HCT116 (cell line): ENCODE measurements at regions not wholly inside any gene's neighbourhood (a gene's known extent, or its start where the extent isn't known, plus 50 kb on each side); places are given as distances from the start of the nearest gene placed in this dataset.

Experiments
- ATAC-seq: fragments of 200-7000 bp; cut with Tn5 transposase; 2 replicates; pipeline ENCODE4 v1.9.1; 2020; ENCODE audit warnings: mild to moderate bottlenecking, moderate library complexity
- BruUV-seq: library from RNA; stranded (reverse); fragments of 400-500 nt; replicated peaks from 2 replicates; lab custom pipeline; 2021; lab: Mats Ljungman, UMichigan
- CTCF ChIA-PET: fragments of 300-600 bp; sonication (Branson Sonifier 250); formaldehyde crosslinking; loops from one replicate; lab custom pipeline; 2021; ENCODE audit warnings: antibody characterized with exemption; lab: Charles Lee
- POLR2A ChIA-PET: fragments of 300-600, 350-600 bp; sonication (Branson Sonifier 250); formaldehyde crosslinking; loops from one replicate; lab custom pipeline; 2021; ENCODE audit warnings: antibody characterized with exemption; lab: Charles Lee
- RAD21 ChIA-PET, 2 experiments: fragments of 300-600 bp; sonication (Branson Sonifier 250); formaldehyde crosslinking; loops; one replicate each; lab custom pipeline; 2023; ENCODE audit warnings: low total read pairs in 2 of 2; ENCODE audit not compliant: uncharacterized antibody in 2 of 2, unreplicated experiment in 2 of 2, low non-redundant PET in 1 of 2; lab: Charles Lee
- DNase-seq: peaks from one replicate; pipeline ENCODE4 v3.0.0-alpha.2; 2010; ENCODE audit warnings: low read depth, low spot score
- H2AFZ ChIP-seq: fragments of 200-600 bp; shearing (Covaris generic), sonication (generic); 2 replicates; pipeline ENCODE4 v1.6.1; 2017; ENCODE audit warnings: low read depth, mixed run types, mixed read lengths, antibody characterized with exemption, low read length; ENCODE audit not compliant: poor library complexity, severe bottlenecking
- H3K27ac ChIP-seq: 2 replicates; pipeline ENCODE4 v1.5.1; 2012; ENCODE audit warnings: low read depth, low read length
- H3K27me3 ChIP-seq: fragments of 200-600 bp; sonication (generic); 2 replicates; pipeline ENCODE4 v1.6.1; 2016; ENCODE audit warnings: mixed run types, low read length, mixed read lengths; ENCODE audit not compliant: insufficient read depth
- H3K36me3 ChIP-seq, 2 experiments: fragments of 200-500 bp in 1 of 2; fragments of 200-600 bp in 1 of 2; sonication (Bioruptor generic) in 1 of 2; sonication (generic) in 1 of 2; 2 replicates each; pipeline versions ENCODE4 v1.5.1 to v1.6.1; 2014 to 2016; ENCODE audit warnings: low read length in 2 of 2, inconsistent platforms in 1 of 2, mixed read lengths in 1 of 2, mixed run types in 1 of 2; ENCODE audit not compliant: insufficient read depth in 2 of 2, control insufficient read depth in 1 of 2
- H3K4me1 ChIP-seq, 2 experiments: fragments of 200-600 bp in 1 of 2; sonication (generic) in 1 of 2; 2 replicates each; pipeline versions ENCODE4 v1.5.1 to v1.6.1; 2012 to 2017; ENCODE audit warnings: low read length in 2 of 2, inconsistent platforms in 1 of 2, mild to moderate bottlenecking in 1 of 2, mixed read lengths in 1 of 2, mixed run types in 1 of 2, moderate library complexity in 1 of 2; ENCODE audit not compliant: insufficient read depth in 2 of 2, control insufficient read depth in 1 of 2
- H3K4me2 ChIP-seq: fragments of 200-600 bp; sonication (generic); 2 replicates; pipeline ENCODE4 v1.6.1; 2017; ENCODE audit warnings: mixed run types, low read length, mixed read lengths
- H3K4me3 ChIP-seq, 2 experiments: fragments of 200-600 bp in 1 of 2; sonication (generic) in 1 of 2; replicated peaks in 1 of 2; 2 replicates each; pipeline ENCODE4 v1.5.1; 2011 to 2016; ENCODE audit warnings: low read length in 2 of 2, control low read depth in 1 of 2, low read depth in 1 of 2, mild to moderate bottlenecking in 1 of 2, mixed read lengths in 1 of 2, mixed run types in 1 of 2
- H3K79me2 ChIP-seq: fragments of 200-600 bp; sonication (generic); 2 replicates; pipeline ENCODE4 v1.6.1; 2017; ENCODE audit warnings: mild to moderate bottlenecking, mixed run types, low read length, moderate library complexity, mixed read lengths; ENCODE audit not compliant: insufficient read depth
- H3K9ac ChIP-seq: fragments of 200-600 bp; sonication (generic); 2 replicates; pipeline ENCODE4 v1.6.1; 2016; ENCODE audit warnings: low read length, mixed read lengths
- H3K9me2 ChIP-seq: fragments of 200-600 bp; sonication (generic), shearing (Covaris generic); 2 replicates; pipeline ENCODE4 v1.6.1; 2017; ENCODE audit warnings: mixed run types, mild to moderate bottlenecking, moderate library complexity; ENCODE audit not compliant: insufficient read depth
- H3K9me3 ChIP-seq, 2 experiments: fragments of 200-500 bp in 1 of 2; fragments of 200-600 bp in 1 of 2; sonication (Bioruptor generic) in 1 of 2; sonication (generic) in 1 of 2; 2 replicates each; pipeline ENCODE4 v1.6.1; 2014 to 2017; ENCODE audit warnings: low read length in 2 of 2, mixed read lengths in 2 of 2, inconsistent platforms in 1 of 2, low read depth in 1 of 2, mild to moderate bottlenecking in 1 of 2, mixed run types in 1 of 2, moderate library complexity in 1 of 2; ENCODE audit not compliant: control insufficient read depth in 1 of 2, insufficient read depth in 1 of 2
- H4K20me1 ChIP-seq: fragments of 200-600 bp; sonication (generic), shearing (Covaris generic); 2 replicates; pipeline ENCODE4 v1.6.1; 2017; ENCODE audit warnings: mixed run types, mild to moderate bottlenecking, moderate library complexity; ENCODE audit not compliant: insufficient read depth
- ATF3 ChIP-seq: IDR thresholded peaks from 2 replicates; pipeline ENCODE4 v1.6.1; 2012
- CBX3 ChIP-seq: IDR thresholded peaks from 2 replicates; pipeline ENCODE4 v1.6.1; 2012; ENCODE audit warnings: low read depth
- CEBPB ChIP-seq: IDR thresholded peaks from 2 replicates; pipeline ENCODE4 v1.6.1; 2012; ENCODE audit warnings: low read depth
- CTCF ChIP-seq, 3 experiments: fragments of 200-600 bp in 1 of 3; sonication (generic) in 1 of 3; IDR thresholded peaks in 2 of 3; conservative IDR thresholded peaks in 1 of 3; 2 replicates each; pipeline ENCODE4 v1.5.1; 2012 to 2017; ENCODE audit warnings: low read depth in 2 of 3, low read length in 2 of 3, antibody characterized with exemption in 1 of 3, borderline replicate concordance in 1 of 3, control low read depth in 1 of 3, mild to moderate bottlenecking in 1 of 3, mixed read lengths in 1 of 3, mixed run types in 1 of 3, moderate library complexity in 1 of 3; ENCODE audit not compliant: insufficient read depth in 1 of 3
- EGR1 ChIP-seq: IDR thresholded peaks from 2 replicates; pipeline ENCODE4 v1.6.1; 2012; ENCODE audit warnings: low read depth
- ELF1 ChIP-seq: IDR thresholded peaks from 2 replicates; pipeline ENCODE4 v1.6.1; 2012; ENCODE audit warnings: low read depth, borderline replicate concordance
- FOSL1 ChIP-seq: IDR thresholded peaks from 2 replicates; pipeline ENCODE4 v1.6.1; 2012; ENCODE audit warnings: low read depth
- JUND ChIP-seq: IDR thresholded peaks from 2 replicates; pipeline ENCODE4 v1.6.1; 2012
- MAX ChIP-seq: IDR thresholded peaks from 2 replicates; pipeline ENCODE4 v1.6.1; 2012
- POLR2AphosphoS5 ChIP-seq: IDR thresholded peaks from 2 replicates; pipeline ENCODE4 v1.6.1; 2011; ENCODE audit warnings: mild to moderate bottlenecking, low read depth, low read length, moderate library complexity
- RAD21 ChIP-seq: IDR thresholded peaks from 2 replicates; pipeline ENCODE4 v1.6.1; 2012; ENCODE audit warnings: low read depth, mild to moderate bottlenecking
- SIN3A ChIP-seq: IDR thresholded peaks from 2 replicates; pipeline ENCODE4 v1.6.1; 2012; ENCODE audit warnings: low read depth
- SP1 ChIP-seq: IDR thresholded peaks from 2 replicates; pipeline ENCODE4 v1.6.1; 2012; ENCODE audit warnings: low read depth
- SRF ChIP-seq: IDR thresholded peaks from 2 replicates; pipeline ENCODE4 v1.6.1; 2012; ENCODE audit warnings: low read depth
- YY1 ChIP-seq: IDR thresholded peaks from 2 replicates; pipeline ENCODE4 v1.6.1; 2011; ENCODE audit warnings: low read length, low read depth, moderate library complexity, mild to moderate bottlenecking; ENCODE audit not compliant: insufficient replicate concordance; ENCODE audit errors: extremely low read depth
- ZBTB33 ChIP-seq: IDR thresholded peaks from 2 replicates; pipeline ENCODE4 v1.6.1; 2011; ENCODE audit warnings: mild to moderate bottlenecking, low read length, moderate library complexity; ENCODE audit not compliant: insufficient replicate concordance; ENCODE audit errors: extremely low read depth
- intact Hi-C: fragments of 100-400 bp; cut with micrococcal nuclease; formaldehyde crosslinking; loops from 2 replicates; pipeline ENCODE4 v1.10.0; 2022

GRCh38 chr5:175378444-175379028 lies 65.4 kb downstream of the DRD1 start:
- Histone ChIP-seq H3K4me3 (peak overlapping the region in 1 of 2 experiments; percentile 29; a peak in 2 of 4 replicates), H3K79me2 (no peaks in the 10 kb centered on the region), H3K27ac (peak overlapping the region; percentile 83), H3K4me1 (peaks cover 32 to 57% of the 10 kb centered on the region in 2 experiments), H4K20me1 (no peaks in the 10 kb centered on the region), H3K9me3 (no peaks in the 10 kb centered on the region), H3K36me3 (no peaks in the 10 kb centered on the region), H3K9me2 (no peaks in the 10 kb centered on the region), H3K4me2 (peak overlapping the region; percentile 67), H2AFZ (peak overlapping the region; percentile 82), H3K9ac (peak overlapping the region; percentile 41), H3K27me3 (no peaks in the 10 kb centered on the region)
- CTCF ChIA-PET, result interaction anchor here (1.3 kb wide), 1 partner anchor 11 kb away, joined by 3 read pairs; no protein-coding TSS in a partner anchor
- DNase-seq (peak; percentile 98), ATAC-seq (peak; percentile 91)
- POLR2A ChIA-PET, result no interaction called here
- BruUV-seq, result no TSS peak
- TF ChIP-seq MAX (peak; percentile 96), ATF3 (no peak; the same call in 1 of the 2 replicates), POLR2AphosphoS5 (peak; percentile 39; the same call in 1 of the 2 replicates), SIN3A (peak; percentile 90), YY1 (no peak), RAD21 (peak; percentile 51; the same call in 1 of the 2 replicates), ZBTB33 (peak; percentile 86), CTCF (IDR thresholded peaks at IDR 0.05 in 2 of 3, conservative IDR thresholded peaks at IDR 0.05 in 1 of 3; ENCODE audit: borderline replicate concordance in 1 of 3, insufficient read depth in 1 of 3, low read depth in 2 of 3, low read length in 2 of 3) (no peak), SP1 (peak; percentile 96), CBX3 (peak; percentile 97), EGR1 (0 out of 2 replicates have a peak, but pooled peaks have one; percentile 39), ELF1 (0 out of 2 replicates have a peak, but pooled peaks have one; percentile 2), FOSL1 (peak; percentile 89), JUND (peak; percentile 98), SRF (peak; percentile 72), CEBPB (peak; percentile 87)
- RAD21 ChIA-PET, result no interaction called here
- intact Hi-C loops, result loop anchor here (2.0 kb wide), 1 partner anchor 256 kb away; no protein-coding TSS in a partner anchor
